ENCODE measurements at regions not wholly inside any gene's neighbourhood (a gene's known extent, or its start where the extent isn't known, plus 50 kb on each side); places are given as distances from the start of the nearest gene placed in this dataset.

- Histone ChIP-seq H3K4me2 (ENCODE audit: low read length) (no peak overlapping the region), H3K36me3 (ENCODE audit: control insufficient read depth, insufficient read depth, low read length) (no peaks in the 10 kb centered on the region), H3K27ac (no peak overlapping the region), H3K4me1 (no peaks in the 10 kb centered on the region), H3K27me3 (ENCODE audit: control insufficient read depth, insufficient read depth, low read length) (no peaks in the 10 kb centered on the region), H2AFZ (no peak overlapping the region), H3K9ac (no peak overlapping the region), H3K4me3 (ENCODE audit: low read depth, low read length) (no peak overlapping the region), H3K9me3 (ENCODE audit: control insufficient read depth, low read length) (no peaks in the 10 kb centered on the region), H3K79me2 (no peaks in the 10 kb centered on the region)
- TF ChIP-seq, protein P1, sequence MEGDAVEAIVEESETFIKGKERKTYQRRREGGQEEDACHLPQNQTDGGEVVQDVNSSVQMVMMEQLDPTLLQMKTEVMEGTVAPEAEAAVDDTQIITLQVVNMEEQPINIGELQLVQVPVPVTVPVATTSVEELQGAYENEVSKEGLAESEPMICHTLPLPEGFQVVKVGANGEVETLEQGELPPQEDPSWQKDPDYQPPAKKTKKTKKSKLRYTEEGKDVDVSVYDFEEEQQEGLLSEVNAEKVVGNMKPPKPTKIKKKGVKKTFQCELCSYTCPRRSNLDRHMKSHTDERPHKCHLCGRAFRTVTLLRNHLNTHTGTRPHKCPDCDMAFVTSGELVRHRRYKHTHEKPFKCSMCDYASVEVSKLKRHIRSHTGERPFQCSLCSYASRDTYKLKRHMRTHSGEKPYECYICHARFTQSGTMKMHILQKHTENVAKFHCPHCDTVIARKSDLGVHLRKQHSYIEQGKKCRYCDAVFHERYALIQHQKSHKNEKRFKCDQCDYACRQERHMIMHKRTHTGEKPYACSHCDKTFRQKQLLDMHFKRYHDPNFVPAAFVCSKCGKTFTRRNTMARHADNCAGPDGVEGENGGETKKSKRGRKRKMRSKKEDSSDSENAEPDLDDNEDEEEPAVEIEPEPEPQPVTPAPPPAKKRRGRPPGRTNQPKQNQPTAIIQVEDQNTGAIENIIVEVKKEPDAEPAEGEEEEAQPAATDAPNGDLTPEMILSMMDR (IDR thresholded peaks at IDR 0.05), result no peak
Observed at GRCh38 chr14:30077946-30078345, 150.3 kb upstream of the PRKD1 start.

DNA sequence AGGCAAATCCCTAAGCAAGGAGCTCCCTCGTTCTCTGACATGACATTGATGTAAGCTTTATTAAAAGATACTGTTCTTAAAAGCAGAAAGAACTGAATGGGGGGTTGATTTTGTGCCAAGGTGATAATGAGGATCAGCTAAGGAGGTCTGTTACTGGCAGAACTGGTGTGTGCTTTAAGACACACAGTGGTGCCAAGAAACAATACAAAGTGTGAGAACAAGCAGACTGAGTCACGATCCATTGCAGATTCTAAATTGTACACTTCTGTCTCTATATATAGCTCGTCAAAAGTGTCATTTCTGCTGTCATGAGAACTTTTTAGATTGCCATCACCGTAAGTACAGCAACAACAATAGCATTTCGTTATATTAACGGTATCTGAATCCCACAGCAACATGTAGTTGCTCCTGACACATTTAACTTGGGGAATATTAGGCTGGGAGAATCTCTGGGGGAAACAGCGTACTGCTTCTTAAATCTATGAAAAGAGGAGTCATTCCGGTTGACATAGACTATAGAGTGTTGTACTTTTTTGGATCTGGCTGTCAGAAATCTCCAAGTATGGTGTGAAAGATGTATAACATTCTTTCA, 151.3 kb upstream of the PRKD1 start:
- Histone ChIP-seq H3K79me2 (no peaks in the 10 kb centered on the region), H3K9me3 (ENCODE audit: control insufficient read depth, low read length) (no peaks in the 10 kb centered on the region), H3K36me3 (ENCODE audit: control insufficient read depth, insufficient read depth, low read length) (no peaks in the 10 kb centered on the region), H3K9ac (no peak overlapping the region), H3K27me3 (ENCODE audit: control insufficient read depth, insufficient read depth, low read length) (no peaks in the 10 kb centered on the region), H3K4me3 (ENCODE audit: low read depth, low read length) (no peak overlapping the region), H3K4me2 (ENCODE audit: low read length) (no peak overlapping the region), H3K4me1 (no peaks in the 10 kb centered on the region), H3K27ac (no peak overlapping the region), H2AFZ (no peak overlapping the region)
- TF ChIP-seq, protein P1 (IDR thresholded peaks at IDR 0.05), result no peak

DNA sequence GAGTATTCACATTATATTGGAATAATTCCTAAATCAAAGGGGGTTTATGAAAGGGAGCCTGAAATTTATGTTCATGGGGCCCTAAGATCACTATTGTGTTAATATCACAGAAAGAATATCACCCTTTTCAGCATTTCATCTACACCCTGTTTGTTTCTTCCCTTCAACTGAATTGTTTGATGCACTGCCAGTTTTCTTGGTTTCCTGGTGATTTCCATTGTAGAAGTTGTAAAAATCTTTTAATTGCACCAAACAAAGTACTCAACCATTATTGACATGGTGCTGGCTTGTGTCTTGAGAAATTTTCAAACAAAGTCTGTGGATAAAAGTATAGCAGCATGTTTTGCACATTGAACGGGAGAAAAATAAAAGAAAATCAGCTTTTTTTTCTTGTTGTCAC, 154.8 kb upstream of the PRKD1 start:
- TF ChIP-seq, protein P1 (IDR thresholded peaks at IDR 0.05), result no peak
- no peaks in the 10 kb centered on the region for H3K4me1 ChIP-seq
- H3K36me3 ChIP-seq (ENCODE audit: control insufficient read depth, insufficient read depth, low read length), result no peaks in the 10 kb centered on the region

GRCh38 chr14:30084811-30085210, 157.2 kb upstream of the PRKD1 start:
- no peak overlapping the region for H3K27ac ChIP-seq
- no peak overlapping the region for H2AFZ ChIP-seq
- no peak overlapping the region for H3K9ac ChIP-seq
- no peaks in the 10 kb centered on the region for H3K4me1 ChIP-seq
- no peaks in the 10 kb centered on the region for H3K9me3 ChIP-seq (ENCODE audit: control insufficient read depth, low read length)
- H3K4me2 ChIP-seq (ENCODE audit: low read length), result no peak overlapping the region
- no peaks in the 10 kb centered on the region for H3K79me2 ChIP-seq
- no peaks in the 10 kb centered on the region for H3K27me3 ChIP-seq (ENCODE audit: control insufficient read depth, insufficient read depth, low read length)
- no peaks in the 10 kb centered on the region for H3K36me3 ChIP-seq (ENCODE audit: control insufficient read depth, insufficient read depth, low read length)
- TF ChIP-seq, protein P1 (IDR thresholded peaks at IDR 0.05), result no peak
- H3K4me3 ChIP-seq (ENCODE audit: low read depth, low read length), result no peak overlapping the region

More for the DNA sequence above, 154.8 kb upstream of the PRKD1 start:
- no peaks in the 10 kb centered on the region for H3K79me2 ChIP-seq
- H3K9me3 ChIP-seq (ENCODE audit: control insufficient read depth, low read length), result no peaks in the 10 kb centered on the region
- H3K4me3 ChIP-seq (ENCODE audit: low read depth, low read length), result no peak overlapping the region
- no peak overlapping the region for H3K4me2 ChIP-seq (ENCODE audit: low read length)
- no peaks in the 10 kb centered on the region for H3K27me3 ChIP-seq (ENCODE audit: control insufficient read depth, insufficient read depth, low read length)
- no peak overlapping the region for H2AFZ ChIP-seq
- no peak overlapping the region for H3K9ac ChIP-seq
- H3K27ac ChIP-seq, result no peak overlapping the region

DNA sequence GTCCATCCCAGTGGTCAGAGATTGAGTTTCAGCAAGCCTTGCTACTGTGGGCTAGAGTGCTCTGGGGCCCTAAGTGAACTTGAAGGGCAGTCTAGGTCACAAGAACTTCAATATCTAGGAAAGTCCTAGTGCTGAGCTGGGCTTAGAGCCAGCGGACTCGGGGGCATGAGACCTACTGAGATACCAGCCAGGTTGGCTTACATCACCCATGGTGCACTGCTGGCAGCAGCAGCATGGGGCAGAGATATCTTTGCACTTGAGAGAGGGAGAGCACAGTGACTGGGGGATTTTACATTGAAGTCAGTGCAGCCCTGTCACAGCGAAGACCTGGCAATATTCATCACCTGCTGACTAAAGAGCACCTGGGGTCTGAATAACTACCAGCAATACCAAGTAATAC, 158.3 kb upstream of the PRKD1 start:
- H3K4me2 ChIP-seq (ENCODE audit: low read length), result no peak overlapping the region
- no peaks in the 10 kb centered on the region for H3K36me3 ChIP-seq (ENCODE audit: control insufficient read depth, insufficient read depth, low read length)
- H2AFZ ChIP-seq, result no peak overlapping the region
- H3K9me3 ChIP-seq (ENCODE audit: control insufficient read depth, low read length), result no peaks in the 10 kb centered on the region
- H3K27ac ChIP-seq, result no peak overlapping the region
- no peaks in the 10 kb centered on the region for H3K27me3 ChIP-seq (ENCODE audit: control insufficient read depth, insufficient read depth, low read length)
- no peaks in the 10 kb centered on the region for H3K4me1 ChIP-seq
- TF ChIP-seq, protein P1 (IDR thresholded peaks at IDR 0.05), result no peak
- no peaks in the 10 kb centered on the region for H3K79me2 ChIP-seq
- no peak overlapping the region for H3K9ac ChIP-seq
- H3K4me3 ChIP-seq (ENCODE audit: low read depth, low read length), result no peak overlapping the region
